Activated naive CD4-positive, alpha-beta T cell treated with anti-CD3 and anti-CD28 coated beads, Interleukin-2, amount 10 ng/mL, durations not matched to agents 7 days and 5 days (primary cell): ENCODE measurements at regions not wholly inside any gene's neighbourhood (a gene's known extent, or its start where the extent isn't known, plus 50 kb on each side); places are given as distances from the start of the nearest gene placed in this dataset.
A peak's percentile ranks its signal among the peaks of the same experiment; 100 is the strongest.

ENCODE experiments used
- CTCF ChIA-PET: fragments of 350-600 bp; sonication (Branson Sonifier 250); formaldehyde crosslinking; loops from one replicate; lab custom pipeline; 2021; ENCODE audit warnings: antibody characterized with exemption; lab: Charles Lee
- DNase-seq: peaks from one replicate; pipeline ENCODE4 v3.0.0-alpha.2; 2020
- H3K27ac Mint-ChIP-seq: one replicate; pipeline ENCODE4 v1.8.0; 2021; ENCODE audit warnings: mild to moderate bottlenecking, moderate library complexity, mixed read lengths
- H3K27me3 Mint-ChIP-seq: one replicate; pipeline ENCODE4 v1.8.0; 2021; ENCODE audit warnings: mild to moderate bottlenecking, mixed read lengths
- H3K36me3 Mint-ChIP-seq: one replicate; pipeline ENCODE4 v1.8.0; 2021; ENCODE audit warnings: mixed read lengths
- H3K4me1 Mint-ChIP-seq: one replicate; pipeline ENCODE4 v1.8.0; 2021; ENCODE audit warnings: mixed read lengths
- H3K4me3 Mint-ChIP-seq: one replicate; pipeline ENCODE4 v1.8.0; 2021; ENCODE audit warnings: mild to moderate bottlenecking, moderate library complexity, mixed read lengths
- H3K9me3 Mint-ChIP-seq: one replicate; pipeline ENCODE4 v1.8.0; 2021; ENCODE audit warnings: mixed read lengths

DNA sequence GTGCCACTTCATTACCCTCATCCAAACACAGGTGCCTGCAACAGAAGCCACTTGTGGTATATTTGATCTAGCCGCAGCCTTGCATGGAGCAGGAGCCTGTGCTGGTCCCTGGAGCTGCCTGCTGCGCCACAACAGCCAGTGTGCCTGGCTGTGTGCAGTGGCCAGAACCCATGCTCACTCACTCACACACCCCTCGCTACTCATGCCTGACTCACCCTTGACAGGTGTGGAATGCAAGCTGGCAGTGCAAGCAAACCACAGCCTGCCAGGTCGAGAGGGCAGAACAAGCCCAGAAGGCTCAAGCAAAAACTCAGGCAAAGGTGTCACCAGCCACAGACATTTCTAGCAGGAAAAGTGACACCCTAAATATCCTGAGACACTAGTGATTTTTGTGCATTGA, 1510.9 kb downstream of the KCNT2 start:
- Mint-ChIP-seq H3K4me3 (no peak overlapping the region), H3K27ac (no peak overlapping the region), H3K4me1 (no peaks in the 10 kb centered on the region), H3K9me3 (no peaks in the 10 kb centered on the region), H3K27me3 (no peaks in the 10 kb centered on the region), H3K36me3 (no peaks in the 10 kb centered on the region)
- CTCF ChIA-PET, result no interaction called here
- peak; percentile 14 for DNase-seq

DNA sequence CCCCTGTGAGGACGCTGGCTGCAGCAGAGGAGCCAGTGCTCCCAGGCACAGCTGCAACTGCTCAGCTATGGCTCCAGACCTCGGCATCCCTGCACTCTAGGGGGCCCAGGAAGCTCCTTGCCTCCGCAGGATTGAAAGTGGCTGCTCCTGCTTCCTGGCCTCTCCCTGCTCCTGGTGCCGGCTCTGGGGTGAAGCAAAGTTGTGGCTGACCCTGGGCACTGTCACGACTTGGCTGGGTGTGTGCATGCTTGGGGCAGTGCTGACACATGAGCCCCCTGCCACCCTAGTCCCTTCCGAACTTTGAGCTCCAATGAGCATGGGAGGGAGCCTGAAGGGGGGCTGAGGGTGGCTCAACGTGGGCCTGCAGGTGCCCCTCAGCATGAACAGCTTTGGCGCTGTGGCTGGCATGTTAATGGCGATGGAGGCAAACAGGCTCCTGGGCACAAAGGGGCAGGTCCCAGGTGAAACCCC, 1512.2 kb downstream of the KCNT2 start:
- peak; percentile 13 for DNase-seq
- H3K27ac Mint-ChIP-seq, result no peak overlapping the region
- H3K4me1 Mint-ChIP-seq, result no peaks in the 10 kb centered on the region
- CTCF ChIA-PET, result no interaction called here
- no peaks in the 10 kb centered on the region for H3K36me3 Mint-ChIP-seq
- H3K9me3 Mint-ChIP-seq, result no peaks in the 10 kb centered on the region
- H3K27me3 Mint-ChIP-seq, result no peaks in the 10 kb centered on the region
- H3K4me3 Mint-ChIP-seq, result no peak overlapping the region

DNA sequence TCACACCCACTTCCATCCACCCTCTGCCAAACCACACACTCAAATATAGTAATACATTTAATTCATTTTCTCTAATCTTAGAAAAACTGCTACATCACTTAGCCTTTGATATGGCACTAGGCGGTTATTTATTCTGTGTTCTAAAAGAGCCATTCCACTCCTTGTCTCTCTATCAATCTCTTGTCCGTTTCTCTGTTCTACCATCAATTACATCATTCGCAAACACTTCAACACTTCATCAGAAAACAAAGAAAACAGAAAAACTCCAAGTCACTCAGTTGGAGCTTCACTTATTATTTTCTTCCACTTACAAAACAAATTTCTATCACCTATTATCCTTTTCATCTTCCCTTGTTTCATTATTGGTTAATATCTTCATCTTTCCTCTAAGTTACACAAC, 1523.0 kb downstream of the KCNT2 start:
- Mint-ChIP-seq H3K36me3 (no peaks in the 10 kb centered on the region), H3K9me3 (no peaks in the 10 kb centered on the region), H3K4me3 (no peak overlapping the region), H3K27ac (no peak overlapping the region), H3K4me1 (no peaks in the 10 kb centered on the region), H3K27me3 (no peaks in the 10 kb centered on the region)
- CTCF ChIA-PET, result no interaction called here
- DNase-seq, result no peak

DNA sequence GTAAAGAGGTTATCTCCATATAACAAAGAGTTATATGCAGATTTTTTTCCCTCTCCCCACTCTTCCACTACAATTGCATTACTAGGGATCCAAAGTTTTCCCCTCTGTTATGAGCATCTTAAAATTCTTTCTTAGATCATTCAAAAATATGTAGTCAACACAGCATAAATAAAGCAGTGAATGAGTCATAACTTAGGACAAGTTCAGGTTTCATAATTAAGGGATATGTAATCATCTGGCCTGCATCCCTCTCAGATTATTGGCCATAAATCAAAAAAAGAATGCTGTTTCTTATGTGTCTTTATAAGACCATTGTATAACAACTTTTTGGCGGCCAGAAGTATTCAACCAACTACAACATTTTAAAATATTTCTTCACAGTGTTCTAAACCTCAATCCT, 1526.1 kb downstream of the KCNT2 start:
- H3K9me3 Mint-ChIP-seq, result no peaks in the 10 kb centered on the region
- no peaks in the 10 kb centered on the region for H3K36me3 Mint-ChIP-seq
- CTCF ChIA-PET, result no interaction called here
- H3K4me3 Mint-ChIP-seq, result no peak overlapping the region
- H3K27ac Mint-ChIP-seq, result no peak overlapping the region
- no peaks in the 10 kb centered on the region for H3K27me3 Mint-ChIP-seq
- H3K4me1 Mint-ChIP-seq, result no peaks in the 10 kb centered on the region
- no peak for DNase-seq

DNA sequence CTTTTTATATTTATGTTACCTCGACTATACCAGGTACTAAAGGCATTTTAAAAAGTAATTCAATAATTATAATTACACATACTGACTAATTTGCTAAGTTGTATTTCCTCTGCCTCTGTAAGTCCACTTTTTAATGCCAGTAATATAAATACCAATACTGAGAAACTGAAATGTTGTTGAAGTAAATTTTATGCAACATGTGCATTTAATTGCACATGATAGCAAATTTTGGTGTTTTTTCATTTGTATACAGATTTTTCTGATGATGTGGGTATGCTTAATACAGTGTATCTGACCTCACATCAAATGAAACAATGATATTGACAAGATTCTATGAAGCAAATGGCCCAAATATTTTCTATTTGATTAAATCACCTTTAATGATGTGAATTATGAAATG, 1531.6 kb downstream of the KCNT2 start:
- no peaks in the 10 kb centered on the region for H3K27me3 Mint-ChIP-seq
- no peak for DNase-seq
- H3K36me3 Mint-ChIP-seq, result no peaks in the 10 kb centered on the region
- no peaks in the 10 kb centered on the region for H3K9me3 Mint-ChIP-seq
- H3K4me3 Mint-ChIP-seq, result no peak overlapping the region
- H3K4me1 Mint-ChIP-seq, result no peaks in the 10 kb centered on the region
- CTCF ChIA-PET, result no interaction called here
- H3K27ac Mint-ChIP-seq, result no peak overlapping the region

DNA sequence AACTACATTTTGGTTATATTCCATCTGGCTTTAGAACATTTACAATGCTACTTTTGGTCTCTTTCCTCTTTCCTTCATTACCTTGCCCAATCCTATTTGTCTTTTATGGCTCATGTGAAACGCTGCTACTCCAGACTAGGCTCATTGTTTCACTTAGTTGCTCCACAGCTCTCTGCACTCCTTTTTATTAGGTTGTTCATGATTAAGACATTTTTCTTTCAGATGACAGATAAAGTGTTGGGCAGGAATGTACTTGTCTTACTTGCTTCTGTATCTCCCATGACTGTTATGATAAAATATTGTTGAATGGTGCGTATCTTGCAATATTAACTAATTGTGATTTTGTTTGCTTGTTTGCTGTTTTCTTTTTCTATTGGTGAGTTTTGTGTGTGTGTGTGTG, 1532.3 kb downstream of the KCNT2 start:
- H3K4me1 Mint-ChIP-seq, result no peaks in the 10 kb centered on the region
- H3K27me3 Mint-ChIP-seq, result no peaks in the 10 kb centered on the region
- no peaks in the 10 kb centered on the region for H3K9me3 Mint-ChIP-seq
- CTCF ChIA-PET, result no interaction called here
- no peaks in the 10 kb centered on the region for H3K36me3 Mint-ChIP-seq
- no peak overlapping the region for H3K4me3 Mint-ChIP-seq
- H3K27ac Mint-ChIP-seq, result no peak overlapping the region
- DNase-seq, result no peak

DNA sequence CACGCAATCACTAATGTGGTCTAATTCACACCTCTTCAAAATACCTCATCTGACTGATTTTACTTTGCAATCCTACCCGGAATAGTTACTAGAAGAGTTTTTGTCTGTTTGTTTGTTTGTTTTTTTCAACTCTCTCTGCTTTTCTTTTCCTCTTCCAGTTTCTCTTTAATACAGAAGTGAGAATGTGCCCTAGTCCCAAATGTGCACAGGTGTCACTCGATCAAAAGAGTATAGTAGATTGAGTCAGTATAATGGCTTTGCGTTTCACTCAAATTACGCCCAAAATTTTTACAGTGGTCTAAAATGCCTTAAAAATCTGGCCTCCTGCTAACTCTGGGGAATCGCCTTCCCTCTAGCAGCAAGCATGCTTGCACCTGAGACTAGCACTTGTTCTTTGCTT, 1536.8 kb downstream of the KCNT2 start:
- H3K27me3 Mint-ChIP-seq, result no peaks in the 10 kb centered on the region
- H3K27ac Mint-ChIP-seq, result no peak overlapping the region
- CTCF ChIA-PET, result no interaction called here
- H3K36me3 Mint-ChIP-seq, result no peaks in the 10 kb centered on the region
- H3K4me3 Mint-ChIP-seq, result no peak overlapping the region
- H3K4me1 Mint-ChIP-seq, result no peaks in the 10 kb centered on the region
- no peaks in the 10 kb centered on the region for H3K9me3 Mint-ChIP-seq
- DNase-seq, result no peak

DNA sequence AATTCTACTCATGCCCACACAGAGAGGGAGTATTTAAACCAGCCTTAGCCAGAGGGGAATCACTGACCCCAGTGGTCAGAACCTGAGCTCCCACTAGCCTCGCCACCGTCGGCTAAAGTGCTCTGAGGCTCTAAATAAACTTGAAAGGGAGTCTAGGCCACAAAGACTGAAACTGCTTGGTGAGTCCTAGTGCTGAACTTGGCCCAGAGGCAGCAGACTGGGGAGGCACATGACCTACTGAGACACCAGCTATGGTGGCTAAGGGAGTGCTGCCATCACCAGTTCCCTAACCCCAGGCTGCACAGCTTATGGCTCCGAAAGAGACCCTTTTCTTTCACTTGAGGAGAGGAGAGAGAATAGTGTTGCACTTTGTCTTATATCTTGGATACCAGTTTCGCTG, 1542.8 kb downstream of the KCNT2 start:
- Mint-ChIP-seq H3K4me1 (no peaks in the 10 kb centered on the region), H3K9me3 (no peaks in the 10 kb centered on the region), H3K36me3 (no peaks in the 10 kb centered on the region), H3K27me3 (no peaks in the 10 kb centered on the region), H3K4me3 (no peak overlapping the region), H3K27ac (no peak overlapping the region)
- no peak for DNase-seq
- CTCF ChIA-PET, result no interaction called here

DNA sequence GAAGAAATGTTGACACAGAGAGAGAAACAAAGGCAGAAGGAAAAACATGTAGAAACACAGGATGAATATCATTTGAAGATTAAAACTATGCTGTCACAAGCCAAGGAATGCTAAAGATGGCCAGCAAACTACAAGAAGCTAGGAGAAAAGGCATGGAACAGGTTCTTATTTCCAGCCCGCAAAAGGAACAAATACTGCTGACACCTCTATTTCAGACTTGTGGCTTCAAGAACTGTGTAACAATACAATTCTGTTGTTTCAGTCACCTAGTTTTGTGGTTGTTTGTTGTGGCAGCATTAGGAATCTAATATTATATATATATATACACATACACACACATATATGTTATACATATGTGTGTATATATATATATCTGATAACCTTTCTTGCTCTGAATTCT, 1543.9 kb downstream of the KCNT2 start:
- Mint-ChIP-seq H3K4me3 (no peak overlapping the region), H3K27me3 (no peaks in the 10 kb centered on the region), H3K9me3 (no peaks in the 10 kb centered on the region), H3K27ac (no peak overlapping the region), H3K36me3 (no peaks in the 10 kb centered on the region), H3K4me1 (no peaks in the 10 kb centered on the region)
- CTCF ChIA-PET, result no interaction called here
- DNase-seq, result no peak

DNA sequence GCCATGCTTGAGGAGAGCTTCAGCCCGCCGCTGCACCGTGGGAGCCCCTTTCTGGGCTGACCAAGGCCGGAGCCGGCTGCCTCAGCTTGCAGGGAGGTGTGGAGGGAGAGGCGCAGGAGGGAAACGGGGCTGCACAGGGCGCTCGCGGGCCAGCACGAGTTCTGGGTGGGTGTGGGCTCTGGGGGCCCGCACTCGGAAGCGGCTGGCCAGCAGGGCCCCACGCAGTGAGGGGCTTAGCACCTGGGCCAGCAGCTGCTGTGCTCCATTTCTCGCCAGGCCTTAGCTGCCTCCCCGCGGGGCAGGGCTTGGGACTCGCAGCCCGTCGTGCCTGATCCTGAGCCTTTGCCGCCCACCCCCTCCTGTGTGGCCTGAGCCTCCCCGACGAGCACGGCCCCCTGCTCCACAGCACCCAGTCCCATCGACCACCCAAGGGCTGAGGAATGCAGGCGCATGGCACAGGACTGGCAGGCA, 1554.0 kb downstream of the KCNT2 start:
- Mint-ChIP-seq H3K27me3 (no peaks in the 10 kb centered on the region), H3K27ac (no peak overlapping the region), H3K4me1 (no peaks in the 10 kb centered on the region), H3K36me3 (no peaks in the 10 kb centered on the region), H3K9me3 (peaks cover 2% of the 10 kb centered on the region), H3K4me3 (no peak overlapping the region)
- DNase-seq, result no peak
- CTCF ChIA-PET, result no interaction called here

DNA sequence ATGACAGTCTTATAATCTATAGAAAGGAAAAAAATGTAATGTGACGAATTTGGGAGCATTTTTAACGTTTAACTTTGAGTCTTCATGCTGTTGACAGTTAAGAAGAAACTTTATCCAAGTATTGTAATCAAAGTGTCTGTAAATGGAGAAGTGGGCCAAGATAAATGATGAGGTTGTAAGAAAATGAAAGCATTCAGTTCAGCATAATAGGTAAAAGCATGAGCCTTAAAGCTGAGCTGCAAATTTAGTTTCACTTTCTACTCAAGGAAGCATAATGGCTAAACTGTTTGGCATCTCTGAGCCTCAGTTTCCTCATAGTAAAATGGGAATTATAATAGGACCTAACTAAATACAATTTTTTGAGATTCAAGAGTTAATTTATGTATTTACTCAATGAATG, 1554.8 kb downstream of the KCNT2 start:
- H3K36me3 Mint-ChIP-seq, result no peaks in the 10 kb centered on the region
- H3K27me3 Mint-ChIP-seq, result no peaks in the 10 kb centered on the region
- H3K4me3 Mint-ChIP-seq, result no peak overlapping the region
- CTCF ChIA-PET, result no interaction called here
- peaks cover 2% of the 10 kb centered on the region for H3K9me3 Mint-ChIP-seq
- H3K4me1 Mint-ChIP-seq, result no peaks in the 10 kb centered on the region
- no peak overlapping the region for H3K27ac Mint-ChIP-seq
- no peak for DNase-seq

DNA sequence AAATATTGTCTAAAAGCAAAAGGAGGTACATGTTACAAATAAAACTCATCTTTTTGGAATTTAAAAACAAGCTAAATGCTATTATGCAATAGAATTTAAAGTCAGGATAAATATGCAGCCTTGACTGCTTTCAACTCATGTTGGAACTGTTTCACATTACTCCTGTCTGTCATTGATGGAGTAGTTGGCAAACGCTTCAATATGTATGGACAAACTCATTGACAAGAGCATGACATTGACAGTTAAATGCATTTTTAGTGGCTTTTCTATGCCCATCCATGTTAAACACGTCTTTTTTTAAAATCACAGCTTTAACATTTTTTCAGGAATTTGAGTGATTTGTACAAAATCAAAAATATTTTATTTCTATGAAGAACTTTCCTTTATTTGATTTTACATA, 1560.5 kb downstream of the KCNT2 start:
- Mint-ChIP-seq H3K36me3 (no peaks in the 10 kb centered on the region), H3K4me3 (no peak overlapping the region), H3K4me1 (no peaks in the 10 kb centered on the region), H3K9me3 (no peaks in the 10 kb centered on the region), H3K27me3 (no peaks in the 10 kb centered on the region), H3K27ac (no peak overlapping the region)
- CTCF ChIA-PET, result no interaction called here
- no peak for DNase-seq

DNA sequence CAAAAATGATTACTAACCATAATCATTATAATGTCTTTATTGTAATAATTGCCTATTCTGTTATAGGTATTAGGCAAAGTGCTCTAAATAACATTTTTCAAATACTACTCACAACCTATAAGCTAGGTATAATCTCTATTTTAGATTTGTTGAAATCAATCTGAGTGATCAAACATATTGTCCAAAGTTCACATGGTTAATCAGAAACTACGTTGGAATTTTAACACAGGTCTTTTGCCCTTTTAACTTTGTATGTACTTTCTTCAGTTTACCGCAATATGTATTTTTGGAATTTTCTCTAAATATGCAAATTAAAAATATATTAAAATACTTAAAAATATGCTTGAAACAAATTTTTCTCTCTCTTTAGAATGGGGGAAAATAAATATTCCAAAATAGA, 1563.2 kb downstream of the KCNT2 start:
- CTCF ChIA-PET, result no interaction called here
- no peaks in the 10 kb centered on the region for H3K27me3 Mint-ChIP-seq
- DNase-seq, result no peak
- H3K4me1 Mint-ChIP-seq, result no peaks in the 10 kb centered on the region
- H3K36me3 Mint-ChIP-seq, result no peaks in the 10 kb centered on the region
- no peak overlapping the region for H3K4me3 Mint-ChIP-seq
- H3K27ac Mint-ChIP-seq, result no peak overlapping the region
- no peaks in the 10 kb centered on the region for H3K9me3 Mint-ChIP-seq

DNA sequence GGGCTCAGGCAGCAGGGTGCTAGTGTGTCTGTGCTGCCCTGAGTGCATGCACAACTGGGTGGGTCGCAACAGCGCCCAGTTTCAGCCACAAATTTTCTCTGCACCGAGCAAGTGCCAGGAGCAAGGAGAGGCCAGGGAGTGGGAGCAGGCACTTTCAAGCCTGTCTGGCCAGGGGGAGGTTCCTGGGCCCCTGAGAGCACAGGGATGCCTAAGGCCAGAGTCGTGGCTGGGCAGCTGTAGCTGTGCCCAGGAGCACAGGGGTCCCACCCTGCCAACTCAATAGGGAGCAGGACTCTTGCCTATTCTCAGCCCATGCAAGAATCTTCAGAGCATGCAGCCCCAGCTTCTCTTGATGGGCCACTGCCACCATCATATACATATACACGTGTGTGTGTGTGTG, 1577.4 kb downstream of the KCNT2 start:
- H3K4me3 Mint-ChIP-seq, result no peak overlapping the region
- H3K9me3 Mint-ChIP-seq, result no peaks in the 10 kb centered on the region
- H3K27me3 Mint-ChIP-seq, result no peaks in the 10 kb centered on the region
- H3K36me3 Mint-ChIP-seq, result no peaks in the 10 kb centered on the region
- H3K27ac Mint-ChIP-seq, result no peak overlapping the region
- no peaks in the 10 kb centered on the region for H3K4me1 Mint-ChIP-seq
- no peak for DNase-seq
- CTCF ChIA-PET, result no interaction called here

DNA sequence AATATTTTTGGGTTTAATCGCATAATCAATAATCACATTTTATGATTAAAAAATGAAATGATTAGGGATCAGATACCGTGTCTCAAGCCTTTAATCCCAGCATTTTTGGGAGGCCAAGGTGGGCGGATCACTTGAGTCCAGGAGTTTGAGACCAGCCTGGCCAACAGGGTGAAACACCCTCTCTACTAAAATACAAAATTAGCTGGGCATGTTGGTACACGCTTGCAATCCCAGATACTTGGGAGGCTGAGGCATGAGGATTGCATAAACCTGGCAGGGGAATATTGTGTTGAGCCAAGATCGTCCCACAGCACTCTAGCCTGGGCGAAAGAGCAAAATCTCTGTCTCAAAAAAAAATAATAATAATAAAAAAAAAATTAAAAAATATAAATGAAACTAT, 1581.4 kb downstream of the KCNT2 start:
- DNase-seq, result no peak
- CTCF ChIA-PET, result no interaction called here
- Mint-ChIP-seq H3K27me3 (no peaks in the 10 kb centered on the region), H3K9me3 (no peaks in the 10 kb centered on the region), H3K27ac (no peak overlapping the region), H3K4me3 (no peak overlapping the region), H3K36me3 (no peaks in the 10 kb centered on the region), H3K4me1 (no peaks in the 10 kb centered on the region)

DNA sequence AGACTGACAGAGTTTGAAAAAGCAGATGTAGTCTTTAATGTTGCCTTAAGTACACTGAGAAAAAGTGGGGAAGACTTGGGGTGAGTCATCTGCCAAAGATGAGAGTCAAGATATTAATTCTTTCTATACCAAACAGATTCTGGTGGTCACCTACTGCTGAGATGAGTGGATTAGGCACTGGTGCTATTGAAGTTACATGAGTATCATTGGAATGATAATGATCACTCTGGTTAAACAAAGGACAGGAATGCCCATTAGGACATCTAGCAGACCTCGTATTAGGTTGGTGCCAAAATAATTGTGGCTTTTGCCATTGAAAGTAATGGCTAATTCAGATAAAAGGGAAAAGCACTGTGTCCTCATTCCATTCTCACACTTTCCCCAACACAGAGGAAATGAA, 1588.9 kb downstream of the KCNT2 start:
- CTCF ChIA-PET, result no interaction called here
- DNase-seq, result no peak
- no peaks in the 10 kb centered on the region for H3K27me3 Mint-ChIP-seq
- H3K36me3 Mint-ChIP-seq, result no peaks in the 10 kb centered on the region
- H3K4me1 Mint-ChIP-seq, result no peaks in the 10 kb centered on the region
- H3K4me3 Mint-ChIP-seq, result no peak overlapping the region
- H3K27ac Mint-ChIP-seq, result no peak overlapping the region
- H3K9me3 Mint-ChIP-seq, result no peaks in the 10 kb centered on the region
